ENCODE measurements at regions not wholly inside any gene's neighbourhood (a gene's known extent, or its start where the extent isn't known, plus 50 kb on each side); places are given as distances from the start of the nearest gene placed in this dataset.

DNA sequence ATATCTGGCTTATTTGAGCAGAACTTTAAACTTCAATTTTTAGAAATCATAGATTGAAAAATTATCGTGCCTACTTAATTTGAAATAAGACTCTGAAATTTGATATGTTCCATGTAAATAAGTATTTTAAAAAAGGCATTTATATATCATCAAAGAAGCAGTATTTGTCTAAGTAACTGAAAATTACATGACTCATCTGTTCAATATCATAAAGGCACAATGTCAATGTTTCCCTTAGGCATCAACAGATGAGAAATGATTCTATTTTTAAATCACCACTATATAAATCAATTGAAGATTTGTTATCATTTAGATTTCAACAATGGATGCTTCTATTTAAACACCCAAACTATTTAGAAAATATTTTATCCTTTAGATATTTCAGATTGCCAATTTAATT, 142.9 kb upstream of the POU5F2 start:
- TF ChIP-seq, protein P1, sequence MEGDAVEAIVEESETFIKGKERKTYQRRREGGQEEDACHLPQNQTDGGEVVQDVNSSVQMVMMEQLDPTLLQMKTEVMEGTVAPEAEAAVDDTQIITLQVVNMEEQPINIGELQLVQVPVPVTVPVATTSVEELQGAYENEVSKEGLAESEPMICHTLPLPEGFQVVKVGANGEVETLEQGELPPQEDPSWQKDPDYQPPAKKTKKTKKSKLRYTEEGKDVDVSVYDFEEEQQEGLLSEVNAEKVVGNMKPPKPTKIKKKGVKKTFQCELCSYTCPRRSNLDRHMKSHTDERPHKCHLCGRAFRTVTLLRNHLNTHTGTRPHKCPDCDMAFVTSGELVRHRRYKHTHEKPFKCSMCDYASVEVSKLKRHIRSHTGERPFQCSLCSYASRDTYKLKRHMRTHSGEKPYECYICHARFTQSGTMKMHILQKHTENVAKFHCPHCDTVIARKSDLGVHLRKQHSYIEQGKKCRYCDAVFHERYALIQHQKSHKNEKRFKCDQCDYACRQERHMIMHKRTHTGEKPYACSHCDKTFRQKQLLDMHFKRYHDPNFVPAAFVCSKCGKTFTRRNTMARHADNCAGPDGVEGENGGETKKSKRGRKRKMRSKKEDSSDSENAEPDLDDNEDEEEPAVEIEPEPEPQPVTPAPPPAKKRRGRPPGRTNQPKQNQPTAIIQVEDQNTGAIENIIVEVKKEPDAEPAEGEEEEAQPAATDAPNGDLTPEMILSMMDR (IDR thresholded peaks at IDR 0.05) = no peak
- no peak for TF ChIP-seq POLR2A (IDR thresholded peaks at IDR 0.05)

Measured in uterus (tissue), 2 donors.